CD4-positive, alpha-beta T cell treated with Interleukin-12 subunit alpha and Interleukin-12 subunit beta, for 1 hour (primary cell): ENCODE measurements at regions not wholly inside any gene's neighbourhood (a gene's known extent, or its start where the extent isn't known, plus 50 kb on each side); places are given as distances from the start of the nearest gene placed in this dataset.

Experiments used
- DNase-seq: peaks from one replicate; pipeline ENCODE4 v3.0.0-alpha.2; 2020

GRCh38 chr7:26520483-26520882 is 228.8 kb downstream of the SNX10 start:
- DNase-seq, result no peak

GRCh38 chr7:26522633-26523032 is 231.0 kb downstream of the SNX10 start:
- DNase-seq, result no peak

- DNase-seq, result no peak
Observed at GRCh38 chr7:26525398-26526264, 234.0 kb downstream of the SNX10 start.

DNA sequence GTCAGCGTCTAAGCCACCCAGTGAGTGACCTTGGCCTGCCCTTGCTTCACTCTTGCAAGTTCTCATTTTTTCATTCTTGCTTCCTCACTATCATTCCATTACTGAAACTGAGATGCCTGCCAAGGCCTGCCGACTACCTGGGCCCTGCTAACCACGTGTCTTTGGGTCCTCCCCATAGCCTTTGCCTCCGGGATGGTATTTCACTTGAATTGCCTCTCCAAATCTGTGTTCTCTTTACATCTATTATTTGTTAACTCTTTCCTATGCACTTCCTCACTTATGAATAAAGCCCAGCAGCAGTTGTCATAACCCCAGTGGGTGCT is 234.6 kb downstream of the SNX10 start:
- DNase-seq, result no peak

- DNase-seq, result no peak
Observed at GRCh38 chr7:26531926-26532325, 240.3 kb downstream of the SNX10 start.

GRCh38 chr7:26532471-26532870 is 240.8 kb downstream of the SNX10 start:
- no peak for DNase-seq

- no peak for DNase-seq
Observed at GRCh38 chr7:26533217-26533616, 241.6 kb downstream of the SNX10 start.

- no peak for DNase-seq
Observed at GRCh38 chr7:26534649-26535482, 243.2 kb downstream of the SNX10 start.

GRCh38 chr7:26535483-26536007 is 243.9 kb downstream of the SNX10 start:
- DNase-seq, result no peak

GRCh38 chr7:26538216-26538615 is 246.6 kb downstream of the SNX10 start:
- DNase-seq, result no peak

- DNase-seq, result no peak
Observed at GRCh38 chr7:26538689-26539088, 247.0 kb downstream of the SNX10 start.

GRCh38 chr7:26543340-26543739 is 251.7 kb downstream of the SNX10 start:
- DNase-seq, result no peak

GRCh38 chr7:26543951-26544350 is 252.3 kb downstream of the SNX10 start:
- DNase-seq, result no peak

DNA sequence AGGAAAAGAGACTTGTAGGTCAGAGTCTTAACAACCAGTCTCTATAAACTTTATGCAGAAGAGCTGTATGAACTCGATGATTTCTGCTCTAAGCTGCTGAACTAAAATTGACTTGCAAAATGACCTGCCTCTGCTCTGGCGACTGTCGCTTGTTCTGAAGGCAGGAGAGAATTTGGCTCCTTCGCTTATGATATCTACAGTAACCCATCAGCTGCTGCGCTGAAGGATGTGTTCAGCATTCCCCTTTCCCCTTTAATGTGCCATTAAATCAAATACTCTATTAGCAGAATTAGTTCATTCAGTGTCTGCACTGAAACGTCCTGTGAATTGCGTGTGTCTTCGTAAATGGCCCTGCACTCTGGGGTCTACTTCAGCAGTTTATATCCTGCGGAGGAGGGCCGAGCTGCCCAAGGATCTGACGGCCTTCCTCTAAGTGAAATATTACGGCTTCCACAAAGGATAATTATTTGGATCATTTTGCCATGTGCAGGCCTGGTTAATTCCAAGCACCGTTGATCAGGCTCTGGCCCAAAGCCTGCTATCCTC is 254.9 kb downstream of the SNX10 start:
- DNase-seq, result no peak

DNA sequence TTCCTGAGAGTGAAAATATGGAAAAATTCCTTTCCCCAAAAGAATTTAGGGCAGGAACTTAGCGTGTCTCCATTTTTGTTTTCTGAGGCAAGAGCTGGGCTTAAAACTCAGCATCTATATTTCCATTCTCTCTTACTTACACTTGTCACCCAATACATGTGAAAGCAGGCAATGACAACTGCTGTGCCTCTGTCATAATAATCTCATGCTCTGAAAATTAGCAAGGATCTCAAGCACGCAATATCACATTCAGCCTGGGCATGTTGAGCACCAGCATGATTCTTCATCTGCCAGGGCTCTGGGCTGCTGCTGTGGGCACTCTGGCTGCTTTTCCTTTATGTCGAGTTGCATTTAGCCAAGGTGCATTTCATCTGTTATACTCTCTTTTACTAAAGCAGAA is 255.5 kb downstream of the SNX10 start:
- DNase-seq, result no peak

- DNase-seq, result no peak
Observed at GRCh38 chr7:26549281-26549944, 257.8 kb downstream of the SNX10 start.

DNA sequence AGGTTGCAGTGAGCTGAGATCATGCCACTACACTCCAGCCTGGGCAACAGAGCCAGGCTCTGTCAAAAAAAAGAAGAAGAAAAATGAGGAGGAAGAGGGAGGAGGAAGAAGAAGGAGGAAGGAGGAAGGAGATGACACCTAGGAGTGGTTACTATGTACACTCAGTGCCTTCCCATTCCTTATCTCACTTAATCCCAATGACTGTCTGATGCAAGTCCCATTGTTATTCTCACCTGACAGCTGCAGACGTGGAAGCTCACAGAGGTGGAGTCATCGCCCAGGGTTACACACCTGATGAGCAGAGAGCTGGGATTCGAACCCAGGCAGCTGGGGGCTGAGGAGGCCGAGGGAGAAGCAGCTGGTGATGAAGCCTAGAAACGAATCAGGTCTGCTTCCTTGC is 258.8 kb downstream of the SNX10 start:
- no peak for DNase-seq

GRCh38 chr7:26551740-26552139 is 260.1 kb downstream of the SNX10 start:
- no peak for DNase-seq

DNA sequence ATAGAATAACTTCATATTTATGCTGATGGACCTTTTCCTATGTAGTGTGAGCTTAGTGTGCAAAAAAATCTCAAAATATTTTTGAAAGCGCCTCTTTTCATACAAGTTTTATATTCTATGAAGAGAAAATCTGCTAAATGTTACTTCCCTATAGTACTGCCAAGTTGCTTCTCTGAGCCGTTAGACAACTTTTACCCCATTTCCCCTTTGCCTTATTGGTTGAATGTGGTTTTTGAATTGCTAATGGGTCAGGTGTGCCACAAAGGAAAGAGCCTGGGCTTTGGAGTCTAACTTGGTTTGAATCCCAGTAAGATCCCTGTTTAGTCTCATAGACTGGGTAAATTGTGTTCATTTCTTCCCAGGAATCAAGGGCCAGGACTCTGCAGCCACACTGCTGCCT is 261.5 kb downstream of the SNX10 start:
- no peak for DNase-seq

DNA sequence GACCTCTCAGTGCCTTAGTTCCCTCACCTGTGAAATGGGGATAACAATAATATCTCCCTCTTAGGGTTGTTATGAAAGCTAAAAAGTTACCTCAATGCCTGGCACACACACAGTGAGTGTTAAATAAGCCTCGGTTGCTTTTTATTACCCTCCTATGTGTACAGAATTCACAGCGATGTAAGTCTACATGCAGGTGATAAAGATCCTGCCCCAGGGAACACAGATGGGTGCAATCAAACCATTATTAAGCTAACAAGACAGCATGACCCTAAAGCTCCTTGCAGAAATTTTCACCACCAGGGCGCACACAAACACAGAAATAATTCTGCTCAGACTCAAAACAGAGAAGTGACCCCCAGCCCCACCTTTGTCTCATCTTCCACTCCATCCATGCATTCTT is 261.9 kb downstream of the SNX10 start:
- DNase-seq, result no peak

- DNase-seq, result no peak
Observed at GRCh38 chr7:26554952-26555351, 263.3 kb downstream of the SNX10 start.

DNA sequence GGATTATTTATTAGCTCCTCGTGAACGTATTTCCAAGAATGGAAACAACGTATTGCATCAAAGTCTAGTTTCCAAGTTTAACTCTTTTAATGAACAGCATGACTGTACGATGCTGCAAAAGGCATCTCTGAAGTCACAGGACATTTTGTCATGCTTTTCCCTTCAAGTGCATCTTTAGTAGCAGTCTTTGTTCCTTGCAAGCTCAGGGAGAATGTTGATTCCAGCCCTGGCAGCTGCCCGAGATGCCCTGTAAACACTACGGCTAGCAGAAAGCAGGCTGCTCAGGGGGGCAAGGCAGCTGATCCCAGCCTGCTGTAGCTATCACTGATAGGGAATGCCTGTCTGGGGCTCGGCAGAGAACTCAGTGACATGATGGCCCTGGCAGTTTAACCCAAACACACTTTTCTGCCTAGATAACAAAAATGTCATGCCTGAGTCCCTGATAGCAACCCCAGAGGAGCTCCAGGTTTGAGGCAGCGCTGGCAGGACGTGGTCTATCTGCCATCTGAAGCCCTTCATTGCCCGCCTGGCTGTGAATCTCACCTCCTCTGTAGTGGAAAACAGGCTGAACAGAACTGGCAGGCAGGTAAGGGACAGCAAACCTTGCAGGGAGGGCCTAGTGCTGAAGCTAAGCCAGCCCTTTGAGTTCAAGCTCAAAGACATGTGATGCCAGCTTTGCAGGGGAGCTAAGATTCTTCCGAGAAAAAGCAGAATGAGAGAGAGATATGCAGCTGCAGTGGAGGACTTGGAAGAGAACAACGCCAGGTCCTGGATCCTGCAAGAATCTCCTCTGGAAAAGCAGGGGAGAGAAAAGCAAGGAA is 264.6 kb downstream of the SNX10 start:
- no peak for DNase-seq
